HepG2 (cell line): ENCODE measurements at regions not wholly inside any gene's neighbourhood (a gene's known extent, or its start where the extent isn't known, plus 50 kb on each side); places are given as distances from the start of the nearest gene placed in this dataset.

ENCODE experiments used
- ARHGAP35 ChIP-seq: sonication (generic); formaldehyde crosslinking; IDR thresholded peaks from 2 replicates; pipeline ENCODE4 v1.9.0; 2022; ENCODE audit warnings: mild to moderate bottlenecking, inconsistent platforms, moderate library complexity, missing genetic modification reagents, borderline replicate concordance
- CHD2 ChIP-seq: IDR thresholded peaks from 2 replicates; pipeline ENCODE4 v1.6.1; 2011; ENCODE audit warnings: low read depth, low read length, improper control_type of control experiment
- MZF1 ChIP-seq: sonication (generic); formaldehyde crosslinking; IDR thresholded peaks from 2 replicates; pipeline ENCODE4 v1.8.1; 2023; ENCODE audit warnings: mild to moderate bottlenecking, missing genetic modification reagents, borderline replicate concordance
- NR3C1 ChIP-seq: sonication (generic); formaldehyde crosslinking; IDR thresholded peaks from 2 replicates; pipeline ENCODE4 v1.4.0; 2020; ENCODE audit warnings: missing genetic modification reagents
- SMYD3 ChIP-seq: sonication (generic); formaldehyde crosslinking; IDR thresholded peaks from 2 replicates; pipeline ENCODE4 v1.8.1; 2023; ENCODE audit warnings: mild to moderate bottlenecking, missing genetic modification reagents
- TF ChIP-seq, protein P1 (sequence below): IDR thresholded peaks from 2 replicates; pipeline ENCODE4 v1.6.1; 2016; ENCODE audit warnings: low read depth, borderline replicate concordance
- TF ChIP-seq, protein P2 (sequence below): sonication (generic); formaldehyde crosslinking; IDR thresholded peaks from 2 replicates; pipeline ENCODE4 v1.5.0; 2020; ENCODE audit warnings: mild to moderate bottlenecking, missing genetic modification reagents, moderate library complexity
- TF ChIP-seq, protein P3 (sequence below): sonication (generic); formaldehyde crosslinking; IDR thresholded peaks from 2 replicates; pipeline ENCODE4 v1.5.1; 2020; ENCODE audit warnings: mild to moderate bottlenecking, missing genetic modification reagents, moderate library complexity

DNA sequence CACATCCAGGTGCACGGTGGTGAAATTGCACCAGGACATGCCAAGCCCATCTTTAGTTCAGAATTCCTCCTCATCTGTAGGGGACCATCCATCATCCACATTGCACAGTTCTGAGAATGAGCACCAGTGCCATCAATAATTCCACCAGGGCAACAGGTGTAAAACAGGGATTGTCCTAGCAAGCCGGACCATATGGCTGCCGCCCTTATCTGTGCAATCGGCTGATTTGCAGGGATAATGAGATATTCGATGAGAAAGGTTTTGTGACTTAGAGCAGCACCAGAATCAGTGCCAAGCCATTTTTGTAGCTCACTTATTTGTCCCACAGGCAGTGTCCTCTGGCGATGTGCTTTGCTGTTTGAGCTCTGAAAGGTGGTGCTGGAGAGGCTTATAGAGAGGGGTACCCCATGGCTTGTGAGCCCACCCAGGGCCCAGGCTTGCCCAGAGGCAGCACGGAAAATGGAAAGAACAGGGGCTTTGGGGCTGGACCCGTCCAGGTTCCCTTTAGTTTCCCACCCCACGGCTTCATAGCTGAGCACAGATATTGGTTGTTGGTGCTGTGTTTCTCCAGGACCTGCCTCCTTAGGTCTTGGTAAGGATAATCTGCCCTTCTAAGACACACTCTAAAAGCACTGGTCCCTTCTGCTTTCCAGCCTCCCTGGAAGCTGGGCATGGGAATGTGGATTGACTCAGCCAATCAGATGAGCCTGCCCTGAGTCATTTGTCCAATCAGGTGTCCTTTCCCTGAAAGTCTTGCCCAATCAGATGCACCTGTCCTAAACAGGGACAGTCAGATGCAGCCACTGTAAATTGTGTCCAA lies 84.0 kb upstream of the SHANK2 start:
- no peak for TF ChIP-seq MZF1 (CRISPR knock-in tag)
- TF ChIP-seq, protein P1, sequence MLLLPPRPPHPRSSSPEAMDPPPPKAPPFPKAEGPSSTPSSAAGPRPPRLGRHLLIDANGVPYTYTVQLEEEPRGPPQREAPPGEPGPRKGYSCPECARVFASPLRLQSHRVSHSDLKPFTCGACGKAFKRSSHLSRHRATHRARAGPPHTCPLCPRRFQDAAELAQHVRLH (CRISPR knock-in tag) = no peak
- no peak for TF ChIP-seq NR3C1 (CRISPR knock-in tag)
- no peak for TF ChIP-seq ARHGAP35 (CRISPR knock-in tag)
- TF ChIP-seq SMYD3 (CRISPR knock-in tag) = no peak
- TF ChIP-seq, protein P2, sequence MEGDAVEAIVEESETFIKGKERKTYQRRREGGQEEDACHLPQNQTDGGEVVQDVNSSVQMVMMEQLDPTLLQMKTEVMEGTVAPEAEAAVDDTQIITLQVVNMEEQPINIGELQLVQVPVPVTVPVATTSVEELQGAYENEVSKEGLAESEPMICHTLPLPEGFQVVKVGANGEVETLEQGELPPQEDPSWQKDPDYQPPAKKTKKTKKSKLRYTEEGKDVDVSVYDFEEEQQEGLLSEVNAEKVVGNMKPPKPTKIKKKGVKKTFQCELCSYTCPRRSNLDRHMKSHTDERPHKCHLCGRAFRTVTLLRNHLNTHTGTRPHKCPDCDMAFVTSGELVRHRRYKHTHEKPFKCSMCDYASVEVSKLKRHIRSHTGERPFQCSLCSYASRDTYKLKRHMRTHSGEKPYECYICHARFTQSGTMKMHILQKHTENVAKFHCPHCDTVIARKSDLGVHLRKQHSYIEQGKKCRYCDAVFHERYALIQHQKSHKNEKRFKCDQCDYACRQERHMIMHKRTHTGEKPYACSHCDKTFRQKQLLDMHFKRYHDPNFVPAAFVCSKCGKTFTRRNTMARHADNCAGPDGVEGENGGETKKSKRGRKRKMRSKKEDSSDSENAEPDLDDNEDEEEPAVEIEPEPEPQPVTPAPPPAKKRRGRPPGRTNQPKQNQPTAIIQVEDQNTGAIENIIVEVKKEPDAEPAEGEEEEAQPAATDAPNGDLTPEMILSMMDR (CRISPR knock-in tag) = no peak
- no peak for TF ChIP-seq CHD2
- TF ChIP-seq, protein P3, sequence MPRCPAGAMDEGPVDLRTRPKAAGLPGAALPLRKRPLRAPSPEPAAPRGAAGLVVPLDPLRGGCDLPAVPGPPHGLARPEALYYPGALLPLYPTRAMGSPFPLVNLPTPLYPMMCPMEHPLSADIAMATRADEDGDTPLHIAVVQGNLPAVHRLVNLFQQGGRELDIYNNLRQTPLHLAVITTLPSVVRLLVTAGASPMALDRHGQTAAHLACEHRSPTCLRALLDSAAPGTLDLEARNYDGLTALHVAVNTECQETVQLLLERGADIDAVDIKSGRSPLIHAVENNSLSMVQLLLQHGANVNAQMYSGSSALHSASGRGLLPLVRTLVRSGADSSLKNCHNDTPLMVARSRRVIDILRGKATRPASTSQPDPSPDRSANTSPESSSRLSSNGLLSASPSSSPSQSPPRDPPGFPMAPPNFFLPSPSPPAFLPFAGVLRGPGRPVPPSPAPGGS (CRISPR knock-in tag) = no peak
